ENCODE measurements at regions not wholly inside any gene's neighbourhood (a gene's known extent, or its start where the extent isn't known, plus 50 kb on each side); places are given as distances from the start of the nearest gene placed in this dataset.

DNA sequence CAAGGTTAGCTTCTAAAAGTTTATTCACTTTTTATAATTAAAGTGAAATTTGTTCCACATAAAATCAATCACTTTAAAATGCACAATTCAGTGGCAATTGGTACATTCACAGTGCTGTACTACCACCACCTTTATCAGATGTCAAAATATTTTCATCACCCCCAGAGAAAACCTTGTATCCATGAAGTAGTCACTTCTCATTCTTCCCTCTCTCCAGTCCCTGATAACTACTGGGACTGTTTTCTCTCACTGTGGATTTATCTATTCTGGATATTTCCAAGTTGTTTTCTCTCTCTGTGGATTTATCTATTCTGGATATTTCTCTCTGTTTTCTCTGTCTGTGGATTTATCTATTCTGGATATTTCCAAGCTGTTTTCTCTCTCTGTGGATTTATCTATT is 435.4 kb upstream of the CNTNAP2 start:
- TF ChIP-seq, protein P1, sequence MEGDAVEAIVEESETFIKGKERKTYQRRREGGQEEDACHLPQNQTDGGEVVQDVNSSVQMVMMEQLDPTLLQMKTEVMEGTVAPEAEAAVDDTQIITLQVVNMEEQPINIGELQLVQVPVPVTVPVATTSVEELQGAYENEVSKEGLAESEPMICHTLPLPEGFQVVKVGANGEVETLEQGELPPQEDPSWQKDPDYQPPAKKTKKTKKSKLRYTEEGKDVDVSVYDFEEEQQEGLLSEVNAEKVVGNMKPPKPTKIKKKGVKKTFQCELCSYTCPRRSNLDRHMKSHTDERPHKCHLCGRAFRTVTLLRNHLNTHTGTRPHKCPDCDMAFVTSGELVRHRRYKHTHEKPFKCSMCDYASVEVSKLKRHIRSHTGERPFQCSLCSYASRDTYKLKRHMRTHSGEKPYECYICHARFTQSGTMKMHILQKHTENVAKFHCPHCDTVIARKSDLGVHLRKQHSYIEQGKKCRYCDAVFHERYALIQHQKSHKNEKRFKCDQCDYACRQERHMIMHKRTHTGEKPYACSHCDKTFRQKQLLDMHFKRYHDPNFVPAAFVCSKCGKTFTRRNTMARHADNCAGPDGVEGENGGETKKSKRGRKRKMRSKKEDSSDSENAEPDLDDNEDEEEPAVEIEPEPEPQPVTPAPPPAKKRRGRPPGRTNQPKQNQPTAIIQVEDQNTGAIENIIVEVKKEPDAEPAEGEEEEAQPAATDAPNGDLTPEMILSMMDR (IDR thresholded peaks at IDR 0.05; ENCODE audit: low read depth, low read length) = no peak
- no peak for TF ChIP-seq POLR2A (IDR thresholded peaks at IDR 0.05; ENCODE audit: extremely low read depth, insufficient read length)

Measured in NB4 (cell line).